SK-N-SH treated with all-trans-retinoic acid at 6 μM for 48 hours (cell line): ENCODE measurements at regions not wholly inside any gene's neighbourhood (a gene's known extent, or its start where the extent isn't known, plus 50 kb on each side); places are given as distances from the start of the nearest gene placed in this dataset.

Experiments
- ATAC-seq: fragments of 200-7000 bp; cut with Tn5 transposase; 3 replicates; pipeline ENCODE4 v1.9.1; 2020; ENCODE audit warnings: mild to moderate bottlenecking, moderate library complexity
- ARNTL ChIP-seq: fragments of 450-650 bp; formaldehyde crosslinking; IDR thresholded peaks from 2 replicates; pipeline ENCODE4 v1.5.0; 2020; ENCODE audit warnings: low read depth, mild to moderate bottlenecking, moderate library complexity, borderline replicate concordance
- BACH2 ChIP-seq: fragments of 250-450 bp; sonication (Bioruptor Pico); IDR thresholded peaks from 2 replicates; pipeline ENCODE4 v1.9.0; 2021; ENCODE audit warnings: mild to moderate bottlenecking, borderline replicate concordance
- CSDC2 ChIP-seq: fragments of 250-450 bp; sonication (Bioruptor Pico); IDR thresholded peaks from 2 replicates; pipeline ENCODE4 v1.5.0; 2020; ENCODE audit warnings: mild to moderate bottlenecking, moderate library complexity
- ESRRG ChIP-seq: fragments of 250-450 bp; sonication (Bioruptor Pico); IDR thresholded peaks from 2 replicates; pipeline ENCODE4 v1.6.1; 2021; ENCODE audit warnings: mild to moderate bottlenecking
- GLIS3 ChIP-seq: fragments of 250-450 bp; sonication (Bioruptor Pico); IDR thresholded peaks from 2 replicates; pipeline ENCODE4 v1.5.0; 2020; ENCODE audit warnings: mild to moderate bottlenecking, moderate library complexity
- ISL1 ChIP-seq: fragments of 250-450 bp; sonication (Bioruptor Pico); IDR thresholded peaks from 2 replicates; pipeline ENCODE4 v2.1.2; 2022; ENCODE audit warnings: mild to moderate bottlenecking, moderate library complexity
- OSR1 ChIP-seq: fragments of 250-450 bp; sonication (Bioruptor Pico); IDR thresholded peaks from 2 replicates; pipeline ENCODE4 v1.8.0; 2022; ENCODE audit warnings: moderate library complexity, mild to moderate bottlenecking, inconsistent platforms
- PPARA ChIP-seq: fragments of 250-450 bp; sonication (Bioruptor Pico); IDR thresholded peaks from 2 replicates; pipeline ENCODE4 v1.5.0; 2020; ENCODE audit warnings: mild to moderate bottlenecking, borderline replicate concordance
- RARB ChIP-seq: fragments of 250-450 bp; sonication (Bioruptor Pico); IDR thresholded peaks from 2 replicates; pipeline ENCODE4 v1.8.0; 2021; ENCODE audit warnings: mild to moderate bottlenecking, moderate library complexity
- SNAI2 ChIP-seq: fragments of 250-450 bp; sonication (Bioruptor Pico); IDR thresholded peaks from 2 replicates; pipeline ENCODE4 v1.5.0; 2020; ENCODE audit warnings: mild to moderate bottlenecking, moderate library complexity
- TCF4 ChIP-seq: fragments of 250-450 bp; sonication (Bioruptor Pico); IDR thresholded peaks from 2 replicates; pipeline ENCODE4 v1.8.0; 2021; ENCODE audit warnings: mild to moderate bottlenecking, moderate library complexity, borderline replicate concordance
- TOX ChIP-seq: fragments of 250-450 bp; sonication (Bioruptor Pico); IDR thresholded peaks from 2 replicates; pipeline ENCODE4 v1.8.0; 2021; ENCODE audit warnings: mild to moderate bottlenecking, moderate library complexity, borderline replicate concordance
- ZC3H10 ChIP-seq: fragments of 250-450 bp; sonication (Bioruptor Pico); IDR thresholded peaks from 2 replicates; pipeline ENCODE4 v1.5.1; 2021; ENCODE audit warnings: mild to moderate bottlenecking, moderate library complexity
- ZFP3 ChIP-seq: fragments of 250-450 bp; sonication (Bioruptor Pico); IDR thresholded peaks from 2 replicates; pipeline ENCODE4 v1.5.0; 2020; ENCODE audit warnings: mild to moderate bottlenecking, moderate library complexity
- ZFP30 ChIP-seq: fragments of 450-650 bp; formaldehyde crosslinking; IDR thresholded peaks from 2 replicates; pipeline ENCODE4 v1.5.0; 2022; ENCODE audit warnings: mild to moderate bottlenecking, moderate library complexity
- ZNF565 ChIP-seq: fragments of 450-650 bp; formaldehyde crosslinking; conservative IDR thresholded peaks from 2 replicates; pipeline ENCODE4 v1.5.0; 2020; ENCODE audit warnings: low read depth, mild to moderate bottlenecking, moderate library complexity
- ZNF70 ChIP-seq: fragments of 450-650 bp; formaldehyde crosslinking; IDR thresholded peaks from 2 replicates; pipeline ENCODE4 v1.5.0; 2020; ENCODE audit warnings: mild to moderate bottlenecking, moderate library complexity
- ZNF8 ChIP-seq: fragments of 450-650 bp; formaldehyde crosslinking; IDR thresholded peaks from 2 replicates; pipeline ENCODE4 v1.5.0; 2020; ENCODE audit warnings: mild to moderate bottlenecking, moderate library complexity
- TF ChIP-seq, protein P1 (sequence below): fragments of 250-450 bp; sonication (Bioruptor Pico); IDR thresholded peaks from 2 replicates; pipeline ENCODE4 v1.5.1; 2020; ENCODE audit warnings: low read depth, mild to moderate bottlenecking, moderate library complexity
- TF ChIP-seq, protein P2 (sequence below): fragments of 250-450 bp; sonication (Bioruptor Pico); IDR thresholded peaks from 2 replicates; pipeline ENCODE4 v1.8.0; 2021; ENCODE audit warnings: low read depth, mild to moderate bottlenecking, moderate library complexity, borderline replicate concordance
- TF ChIP-seq, protein P3 (sequence below): fragments of 250-450 bp; sonication (Bioruptor Pico); IDR thresholded peaks from 2 replicates; pipeline ENCODE4 v1.5.0; 2020; ENCODE audit warnings: mild to moderate bottlenecking, moderate library complexity
- TF ChIP-seq, protein P4 (sequence below): fragments of 250-450 bp; sonication (Bioruptor Pico); IDR thresholded peaks from 2 replicates; pipeline ENCODE4 v1.5.1; 2021; ENCODE audit warnings: mild to moderate bottlenecking, moderate library complexity
- TF ChIP-seq, protein P5 (sequence below): fragments of 250-450 bp; sonication (Bioruptor Pico); IDR thresholded peaks from 2 replicates; pipeline ENCODE4 v1.8.0; 2020; ENCODE audit warnings: mild to moderate bottlenecking, moderate library complexity, borderline replicate concordance

DNA sequence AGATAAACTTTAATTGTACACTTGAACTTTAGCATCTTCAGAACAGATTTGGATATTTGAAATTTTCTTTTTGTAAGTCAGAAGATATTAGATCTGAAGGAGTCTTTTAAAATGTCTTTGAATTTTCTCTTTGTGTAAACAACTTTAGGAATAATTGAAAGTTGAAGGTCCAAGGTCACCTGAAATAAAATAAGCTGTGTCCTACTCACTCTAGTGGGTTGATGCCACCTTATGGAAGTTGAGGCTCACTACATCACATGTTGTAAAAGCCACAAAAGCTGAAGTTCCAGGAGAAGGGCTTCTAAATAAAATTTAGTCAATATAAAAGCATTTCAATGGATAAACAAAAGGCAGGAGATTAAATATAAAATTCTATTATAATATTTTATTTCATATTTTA, 122.0 kb upstream of the ATXN7L3B start:
- peak; percentile 57; the same call in 1 of the 3 replicates for ATAC-seq
- TF ChIP-seq ARNTL, result no peak
- no peak for TF ChIP-seq OSR1 (CRISPR knock-in tag)
- TF ChIP-seq, protein P1, sequence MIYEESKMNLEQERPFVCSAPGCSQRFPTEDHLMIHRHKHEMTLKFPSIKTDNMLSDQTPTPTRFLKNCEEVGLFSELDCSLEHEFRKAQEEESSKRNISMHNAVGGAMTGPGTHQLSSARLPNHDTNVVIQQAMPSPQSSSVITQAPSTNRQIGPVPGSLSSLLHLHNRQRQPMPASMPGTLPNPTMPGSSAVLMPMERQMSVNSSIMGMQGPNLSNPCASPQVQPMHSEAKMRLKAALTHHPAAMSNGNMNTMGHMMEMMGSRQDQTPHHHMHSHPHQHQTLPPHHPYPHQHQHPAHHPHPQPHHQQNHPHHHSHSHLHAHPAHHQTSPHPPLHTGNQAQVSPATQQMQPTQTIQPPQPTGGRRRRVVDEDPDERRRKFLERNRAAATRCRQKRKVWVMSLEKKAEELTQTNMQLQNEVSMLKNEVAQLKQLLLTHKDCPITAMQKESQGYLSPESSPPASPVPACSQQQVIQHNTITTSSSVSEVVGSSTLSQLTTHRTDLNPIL (CRISPR knock-in tag), result no peak
- no peak for TF ChIP-seq TCF4 (CRISPR knock-in tag)
- TF ChIP-seq GLIS3, result no peak
- no peak for TF ChIP-seq TOX (CRISPR knock-in tag)
- TF ChIP-seq ZNF70, result no peak
- no peak for TF ChIP-seq RARB
- TF ChIP-seq BACH2, result no peak
- TF ChIP-seq, protein P2, sequence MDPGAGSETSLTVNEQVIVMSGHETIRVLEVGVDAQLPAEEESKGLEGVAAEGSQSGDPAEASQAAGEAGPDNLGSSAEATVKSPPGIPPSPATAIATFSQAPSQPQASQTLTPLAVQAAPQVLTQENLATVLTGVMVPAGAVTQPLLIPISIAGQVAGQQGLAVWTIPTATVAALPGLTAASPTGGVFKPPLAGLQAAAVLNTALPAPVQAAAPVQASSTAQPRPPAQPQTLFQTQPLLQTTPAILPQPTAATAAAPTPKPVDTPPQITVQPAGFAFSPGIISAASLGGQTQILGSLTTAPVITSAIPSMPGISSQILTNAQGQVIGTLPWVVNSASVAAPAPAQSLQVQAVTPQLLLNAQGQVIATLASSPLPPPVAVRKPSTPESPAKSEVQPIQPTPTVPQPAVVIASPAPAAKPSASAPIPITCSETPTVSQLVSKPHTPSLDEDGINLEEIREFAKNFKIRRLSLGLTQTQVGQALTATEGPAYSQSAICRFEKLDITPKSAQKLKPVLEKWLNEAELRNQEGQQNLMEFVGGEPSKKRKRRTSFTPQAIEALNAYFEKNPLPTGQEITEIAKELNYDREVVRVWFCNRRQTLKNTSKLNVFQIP (CRISPR knock-in tag), result no peak
- no peak for TF ChIP-seq ISL1 (CRISPR knock-in tag)
- TF ChIP-seq ZC3H10 (CRISPR knock-in tag), result no peak
- no peak for TF ChIP-seq ZFP3 (CRISPR knock-in tag)

DNA sequence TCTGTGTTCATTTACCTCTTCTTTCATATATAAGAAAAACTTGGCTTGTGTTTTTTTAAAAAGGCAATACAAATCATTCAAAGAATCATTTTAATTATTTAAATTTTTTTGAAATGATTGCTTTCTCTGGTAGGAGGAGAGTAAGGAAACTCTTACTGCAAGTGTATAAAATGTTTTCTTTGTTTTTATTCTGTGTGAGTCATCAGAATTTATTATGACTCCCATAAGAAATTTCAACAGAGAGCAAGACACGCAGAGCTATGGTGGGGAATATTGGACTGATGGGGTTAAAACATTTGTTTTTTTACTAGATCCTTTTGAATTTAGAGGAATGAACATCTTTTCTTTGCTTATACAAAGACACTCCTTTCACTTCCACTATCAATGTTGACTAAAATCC, 119.1 kb upstream of the ATXN7L3B start:
- ATAC-seq, result no peak
- TF ChIP-seq RARB, result no peak
- no peak for TF ChIP-seq ZFP30
- TF ChIP-seq BACH2, result no peak
- no peak for TF ChIP-seq ZFP3 (CRISPR knock-in tag)
- TF ChIP-seq ZNF565 (CRISPR knock-in tag), result no peak
- TF ChIP-seq GLIS3, result no peak
- TF ChIP-seq, protein P3, sequence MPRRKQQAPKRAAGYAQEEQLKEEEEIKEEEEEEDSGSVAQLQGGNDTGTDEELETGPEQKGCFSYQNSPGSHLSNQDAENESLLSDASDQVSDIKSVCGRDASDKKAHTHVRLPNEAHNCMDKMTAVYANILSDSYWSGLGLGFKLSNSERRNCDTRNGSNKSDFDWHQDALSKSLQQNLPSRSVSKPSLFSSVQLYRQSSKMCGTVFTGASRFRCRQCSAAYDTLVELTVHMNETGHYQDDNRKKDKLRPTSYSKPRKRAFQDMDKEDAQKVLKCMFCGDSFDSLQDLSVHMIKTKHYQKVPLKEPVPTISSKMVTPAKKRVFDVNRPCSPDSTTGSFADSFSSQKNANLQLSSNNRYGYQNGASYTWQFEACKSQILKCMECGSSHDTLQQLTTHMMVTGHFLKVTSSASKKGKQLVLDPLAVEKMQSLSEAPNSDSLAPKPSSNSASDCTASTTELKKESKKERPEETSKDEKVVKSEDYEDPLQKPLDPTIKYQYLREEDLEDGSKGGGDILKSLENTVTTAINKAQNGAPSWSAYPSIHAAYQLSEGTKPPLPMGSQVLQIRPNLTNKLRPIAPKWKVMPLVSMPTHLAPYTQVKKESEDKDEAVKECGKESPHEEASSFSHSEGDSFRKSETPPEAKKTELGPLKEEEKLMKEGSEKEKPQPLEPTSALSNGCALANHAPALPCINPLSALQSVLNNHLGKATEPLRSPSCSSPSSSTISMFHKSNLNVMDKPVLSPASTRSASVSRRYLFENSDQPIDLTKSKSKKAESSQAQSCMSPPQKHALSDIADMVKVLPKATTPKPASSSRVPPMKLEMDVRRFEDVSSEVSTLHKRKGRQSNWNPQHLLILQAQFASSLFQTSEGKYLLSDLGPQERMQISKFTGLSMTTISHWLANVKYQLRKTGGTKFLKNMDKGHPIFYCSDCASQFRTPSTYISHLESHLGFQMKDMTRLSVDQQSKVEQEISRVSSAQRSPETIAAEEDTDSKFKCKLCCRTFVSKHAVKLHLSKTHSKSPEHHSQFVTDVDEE (CRISPR knock-in tag), result no peak
- TF ChIP-seq ESRRG (CRISPR knock-in tag), result no peak
- TF ChIP-seq TOX (CRISPR knock-in tag), result no peak
- TF ChIP-seq ZC3H10 (CRISPR knock-in tag), result no peak
- TF ChIP-seq ZNF70, result no peak
- TF ChIP-seq PPARA (CRISPR knock-in tag), result no peak
- TF ChIP-seq, protein P2 (CRISPR knock-in tag), result no peak
- no peak for TF ChIP-seq CSDC2
- no peak for TF ChIP-seq ISL1 (CRISPR knock-in tag)
- no peak for TF ChIP-seq SNAI2 (CRISPR knock-in tag)
- TF ChIP-seq ZNF8 (CRISPR knock-in tag), result no peak
- TF ChIP-seq, protein P4, sequence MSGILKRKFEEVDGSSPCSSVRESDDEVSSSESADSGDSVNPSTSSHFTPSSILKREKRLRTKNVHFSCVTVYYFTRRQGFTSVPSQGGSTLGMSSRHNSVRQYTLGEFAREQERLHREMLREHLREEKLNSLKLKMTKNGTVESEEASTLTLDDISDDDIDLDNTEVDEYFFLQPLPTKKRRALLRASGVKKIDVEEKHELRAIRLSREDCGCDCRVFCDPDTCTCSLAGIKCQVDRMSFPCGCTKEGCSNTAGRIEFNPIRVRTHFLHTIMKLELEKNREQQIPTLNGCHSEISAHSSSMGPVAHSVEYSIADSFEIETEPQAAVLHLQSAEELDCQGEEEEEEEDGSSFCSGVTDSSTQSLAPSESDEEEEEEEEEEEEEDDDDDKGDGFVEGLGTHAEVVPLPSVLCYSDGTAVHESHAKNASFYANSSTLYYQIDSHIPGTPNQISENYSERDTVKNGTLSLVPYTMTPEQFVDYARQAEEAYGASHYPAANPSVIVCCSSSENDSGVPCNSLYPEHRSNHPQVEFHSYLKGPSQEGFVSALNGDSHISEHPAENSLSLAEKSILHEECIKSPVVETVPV (CRISPR knock-in tag), result no peak
- no peak for TF ChIP-seq OSR1 (CRISPR knock-in tag)
- TF ChIP-seq, all 23 proteins: peak for 0

DNA sequence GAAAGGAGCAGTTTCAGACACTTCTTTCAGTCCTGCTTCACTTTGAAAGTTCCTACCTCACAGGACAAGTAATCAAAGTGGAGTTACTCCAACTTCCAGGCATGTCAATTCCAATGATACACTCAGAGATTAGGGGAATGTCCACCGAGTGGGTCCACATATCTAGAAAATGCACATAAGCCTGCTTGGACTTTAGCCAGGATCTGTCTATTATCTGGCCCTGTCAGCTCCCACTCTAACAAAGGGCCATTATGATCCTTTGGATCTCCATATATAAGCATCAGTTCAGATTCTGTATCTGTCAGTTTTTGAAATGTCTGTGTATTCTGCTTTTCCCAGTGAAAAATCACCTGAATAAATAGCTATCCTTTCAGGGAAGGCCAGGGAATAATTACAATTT, 112.9 kb upstream of the ATXN7L3B start:
- TF ChIP-seq PPARA (CRISPR knock-in tag), result no peak
- no peak for TF ChIP-seq GLIS3
- no peak for TF ChIP-seq RARB
- TF ChIP-seq, protein P5, sequence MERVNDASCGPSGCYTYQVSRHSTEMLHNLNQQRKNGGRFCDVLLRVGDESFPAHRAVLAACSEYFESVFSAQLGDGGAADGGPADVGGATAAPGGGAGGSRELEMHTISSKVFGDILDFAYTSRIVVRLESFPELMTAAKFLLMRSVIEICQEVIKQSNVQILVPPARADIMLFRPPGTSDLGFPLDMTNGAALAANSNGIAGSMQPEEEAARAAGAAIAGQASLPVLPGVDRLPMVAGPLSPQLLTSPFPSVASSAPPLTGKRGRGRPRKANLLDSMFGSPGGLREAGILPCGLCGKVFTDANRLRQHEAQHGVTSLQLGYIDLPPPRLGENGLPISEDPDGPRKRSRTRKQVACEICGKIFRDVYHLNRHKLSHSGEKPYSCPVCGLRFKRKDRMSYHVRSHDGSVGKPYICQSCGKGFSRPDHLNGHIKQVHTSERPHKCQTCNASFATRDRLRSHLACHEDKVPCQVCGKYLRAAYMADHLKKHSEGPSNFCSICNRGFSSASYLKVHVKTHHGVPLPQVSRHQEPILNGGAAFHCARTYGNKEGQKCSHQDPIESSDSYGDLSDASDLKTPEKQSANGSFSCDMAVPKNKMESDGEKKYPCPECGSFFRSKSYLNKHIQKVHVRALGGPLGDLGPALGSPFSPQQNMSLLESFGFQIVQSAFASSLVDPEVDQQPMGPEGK, result no peak
- no peak for TF ChIP-seq CSDC2
- no peak for TF ChIP-seq TCF4 (CRISPR knock-in tag)
- no peak for TF ChIP-seq ESRRG (CRISPR knock-in tag)
- TF ChIP-seq ZFP3 (CRISPR knock-in tag), result no peak
- TF ChIP-seq ZNF8 (CRISPR knock-in tag), result no peak
- TF ChIP-seq ISL1 (CRISPR knock-in tag), result no peak
- TF ChIP-seq ZNF565 (CRISPR knock-in tag), result no peak
- no peak for TF ChIP-seq ARNTL
- no peak for TF ChIP-seq ZFP30
- no peak for TF ChIP-seq ZC3H10 (CRISPR knock-in tag)
- TF ChIP-seq, protein P2 (CRISPR knock-in tag), result no peak
- TF ChIP-seq TOX (CRISPR knock-in tag), result no peak
- TF ChIP-seq OSR1 (CRISPR knock-in tag), result no peak
- no peak for ATAC-seq
